Bone marrow (tissue), 2 donors: ENCODE measurements at regions not wholly inside any gene's neighbourhood (a gene's known extent, or its start where the extent isn't known, plus 50 kb on each side); places are given as distances from the start of the nearest gene placed in this dataset.

ENCODE experiments used
- DNase-seq, 2 donors: peaks; one replicate each; lab custom pipeline; 2025; lab: John Stamatoyannopoulos, UW

- DNase-seq: no peak
Measured at GRCh38 chr3:3745693-3746092, 53.5 kb upstream of the LRRN1 start.

- no peak for DNase-seq
Measured at GRCh38 chr3:3744826-3745225, 54.4 kb upstream of the LRRN1 start.

- DNase-seq: no peak
Measured at GRCh38 chr3:3743754-3744153, 55.5 kb upstream of the LRRN1 start.

GRCh38 chr3:3740061-3740460 lies 59.2 kb upstream of the LRRN1 start:
- no peak for DNase-seq

- no peak for DNase-seq
Measured at GRCh38 chr3:3739330-3740060, 59.7 kb upstream of the LRRN1 start.

- DNase-seq: no peak
Measured at GRCh38 chr3:3737531-3737930, 61.7 kb upstream of the LRRN1 start.

GRCh38 chr3:3735919-3736318 lies 63.3 kb upstream of the LRRN1 start:
- no peak for DNase-seq

GRCh38 chr3:3734881-3735280 lies 64.3 kb upstream of the LRRN1 start:
- no peak for DNase-seq

GRCh38 chr3:3729261-3729660 lies 70.0 kb upstream of the LRRN1 start:
- DNase-seq: no peak

- DNase-seq: no peak
Measured at GRCh38 chr3:3726549-3726948, 72.7 kb upstream of the LRRN1 start.

GRCh38 chr3:3714572-3714971 lies 84.7 kb upstream of the LRRN1 start:
- no peak for DNase-seq

- DNase-seq: no peak
Measured at GRCh38 chr3:3712971-3713370, 86.3 kb upstream of the LRRN1 start.

- DNase-seq: no peak
Measured at GRCh38 chr3:3708769-3709115, 90.5 kb upstream of the LRRN1 start.

GRCh38 chr3:3707858-3708768 lies 91.1 kb upstream of the LRRN1 start:
- peak in 1 of 2 donors; percentile 0 for DNase-seq

GRCh38 chr3:3705090-3705775 lies 94.0 kb upstream of the LRRN1 start:
- no peak for DNase-seq

GRCh38 chr3:3701949-3702348 lies 97.3 kb upstream of the LRRN1 start:
- no peak for DNase-seq

- no peak for DNase-seq
Measured at GRCh38 chr3:3699816-3700633, 99.2 kb upstream of the LRRN1 start.

GRCh38 chr3:3699407-3699806 lies 99.8 kb upstream of the LRRN1 start:
- no peak for DNase-seq

- DNase-seq: no peak
Measured at GRCh38 chr3:3696345-3696744, 102.9 kb upstream of the LRRN1 start.

GRCh38 chr3:3693593-3693992 lies 105.6 kb upstream of the LRRN1 start:
- DNase-seq: no peak

GRCh38 chr3:3689601-3690375 lies 109.4 kb upstream of the LRRN1 start:
- DNase-seq: no peak
